ENCODE measurements at regions not wholly inside any gene's neighbourhood (a gene's known extent, or its start where the extent isn't known, plus 50 kb on each side); places are given as distances from the start of the nearest gene placed in this dataset.
"Not testable (repeated sequence)": the region's sequence is repeated elsewhere in the genome, so short reads cannot be mapped to it uniquely, and the experiment has no call there.

DNA sequence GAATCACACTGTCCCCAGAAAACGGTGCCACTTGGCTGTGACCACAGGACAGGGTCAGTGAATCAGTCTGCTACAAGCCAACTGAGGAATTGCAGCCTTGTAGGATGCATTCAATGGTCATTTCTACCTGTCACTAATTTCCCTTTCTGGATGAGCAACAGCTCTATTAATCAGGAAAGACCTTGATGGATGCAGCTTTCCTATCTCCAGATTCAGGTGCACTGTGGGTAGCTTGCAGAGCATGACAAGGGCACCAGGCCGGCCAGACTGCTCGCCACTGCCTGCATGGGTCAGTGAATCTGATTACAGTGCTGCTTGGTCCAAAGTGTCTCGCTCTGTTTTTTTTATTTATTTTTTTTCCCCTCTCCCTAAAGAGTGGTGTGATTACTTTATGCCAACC is 506.8 kb upstream of the AUTS2 start:
- Histone ChIP-seq H3K9me3 (ENCODE audit: control insufficient read depth in 2 of 2, insufficient read depth in 1 of 2, low read depth in 1 of 2, low read length in 1 of 2) (peaks cover 0 to 8% of the 10 kb centered on the region in 2 donors), H3K27me3 (ENCODE audit: control insufficient read depth in 3 of 3, insufficient read depth in 3 of 3, low read length in 3 of 3) (no peaks in the 10 kb centered on the region), H3K27ac (ENCODE audit: low read depth in 1 of 3, low read length in 2 of 3) (no peak overlapping the region), H3K4me1 (ENCODE audit: control insufficient read depth in 3 of 3, insufficient read depth in 2 of 3, low read depth in 1 of 3, low read length in 2 of 3) (no peaks in the 10 kb centered on the region), H3K4me3 (ENCODE audit: low read depth in 1 of 3, low read length in 3 of 3) (no peak overlapping the region), H3K36me3 (ENCODE audit: control insufficient read depth in 3 of 3, insufficient read depth in 2 of 3, low read depth in 1 of 3, low read length in 3 of 3) (no peaks in the 10 kb centered on the region)
- no peak for DNase-seq
- FAIRE-seq = no peak
- 68 to 76% (median 74%) methylated on average over 4 of the region's 4 CpGs for WGBS, 3 donors

DNA sequence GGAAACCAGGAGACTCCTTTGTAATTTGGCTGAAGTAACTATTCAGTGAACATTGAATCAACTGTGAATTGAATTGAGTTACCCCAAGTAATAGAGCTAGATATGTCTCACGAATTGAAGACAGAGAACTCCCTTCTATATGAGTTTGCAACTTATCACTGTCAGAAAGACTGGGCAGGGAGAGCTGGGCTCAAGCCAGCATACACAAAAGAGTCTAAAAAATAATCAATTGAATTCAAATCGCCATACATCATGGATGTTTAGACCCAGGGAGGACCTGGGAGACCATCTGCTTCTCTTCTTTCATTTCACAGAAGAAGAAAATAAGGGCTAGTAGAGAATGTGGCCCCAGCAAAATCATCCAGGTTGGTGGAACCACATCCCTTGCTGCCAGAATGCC is 503.1 kb upstream of the AUTS2 start:
- Histone ChIP-seq H3K27me3 (ENCODE audit: control insufficient read depth in 3 of 3, insufficient read depth in 3 of 3, low read length in 3 of 3) (no peaks in the 10 kb centered on the region), H3K36me3 (ENCODE audit: control insufficient read depth in 3 of 3, insufficient read depth in 2 of 3, low read depth in 1 of 3, low read length in 3 of 3) (no peaks in the 10 kb centered on the region), H3K9me3 (ENCODE audit: control insufficient read depth in 2 of 2, insufficient read depth in 1 of 2, low read depth in 1 of 2, low read length in 1 of 2) (peaks cover 0 to 8% of the 10 kb centered on the region in 2 donors), H3K4me3 (ENCODE audit: low read depth in 1 of 3, low read length in 3 of 3) (no peak overlapping the region), H3K27ac (ENCODE audit: low read depth in 1 of 3, low read length in 2 of 3) (no peak overlapping the region), H3K4me1 (ENCODE audit: control insufficient read depth in 3 of 3, insufficient read depth in 2 of 3, low read depth in 1 of 3, low read length in 2 of 3) (no peaks in the 10 kb centered on the region)
- FAIRE-seq (no peak), DNase-seq (no peak)
- 54 to 63% (median 63%) methylated on average over 2 of the region's 2 CpGs for WGBS, 3 donors

DNA sequence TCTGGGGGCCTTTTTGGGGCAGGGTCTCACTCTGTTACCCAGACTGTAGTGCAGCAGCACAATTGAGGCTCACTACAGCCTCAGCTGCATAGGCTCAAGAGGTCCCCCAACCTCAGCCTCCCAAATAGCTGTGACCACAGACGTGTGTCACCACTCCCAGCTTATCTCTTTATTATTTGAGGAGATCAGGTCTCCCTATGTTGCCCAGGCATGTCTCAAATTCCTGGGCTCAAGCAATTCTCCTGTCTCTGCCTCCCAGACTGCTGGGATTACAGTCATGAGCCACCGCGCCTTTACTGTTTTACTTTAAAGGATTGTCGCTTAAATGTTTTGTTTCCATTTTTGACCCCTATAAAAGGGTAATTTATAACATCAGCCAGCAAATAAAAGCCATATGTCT is 502.6 kb upstream of the AUTS2 start:
- Histone ChIP-seq H3K9me3 (ENCODE audit: control insufficient read depth in 2 of 2, insufficient read depth in 1 of 2, low read depth in 1 of 2, low read length in 1 of 2) (peaks cover 0 to 8% of the 10 kb centered on the region in 2 donors), H3K27me3 (ENCODE audit: control insufficient read depth in 3 of 3, insufficient read depth in 3 of 3, low read length in 3 of 3) (no peaks in the 10 kb centered on the region), H3K36me3 (ENCODE audit: control insufficient read depth in 3 of 3, insufficient read depth in 2 of 3, low read depth in 1 of 3, low read length in 3 of 3) (no peaks in the 10 kb centered on the region), H3K4me1 (ENCODE audit: control insufficient read depth in 3 of 3, insufficient read depth in 2 of 3, low read depth in 1 of 3, low read length in 2 of 3) (no peaks in the 10 kb centered on the region), H3K27ac (ENCODE audit: low read depth in 1 of 3, low read length in 2 of 3) (no peak overlapping the region), H3K4me3 (ENCODE audit: low read depth in 1 of 3, low read length in 3 of 3) (no peak overlapping the region)
- no peak for DNase-seq
- 77 to 79% (median 78%) methylated on average over 4 of the region's 4 CpGs for WGBS, 3 donors
- no peak for FAIRE-seq

DNA sequence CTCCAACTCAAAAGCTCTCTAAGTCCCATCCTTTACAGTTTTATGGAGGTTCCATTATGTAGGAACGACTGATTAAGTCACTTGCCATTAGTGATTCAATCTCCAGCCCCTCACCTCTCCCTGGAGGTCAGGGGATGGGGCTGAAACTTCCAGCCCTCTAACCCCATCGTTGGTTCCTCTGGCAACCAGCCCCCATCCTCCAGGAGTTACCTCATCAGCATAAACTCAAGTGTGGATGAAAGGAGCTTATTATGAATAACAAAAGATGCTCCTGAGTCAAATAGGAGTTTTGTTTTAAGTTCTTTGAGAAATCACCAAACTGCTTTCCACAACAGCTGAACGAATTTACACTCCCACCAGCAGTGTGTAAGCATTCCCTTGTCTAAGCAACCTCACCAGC is 494.3 kb upstream of the AUTS2 start:
- Histone ChIP-seq H3K36me3 (ENCODE audit: control insufficient read depth in 3 of 3, insufficient read depth in 2 of 3, low read depth in 1 of 3, low read length in 3 of 3) (no peaks in the 10 kb centered on the region), H3K4me1 (ENCODE audit: control insufficient read depth in 3 of 3, insufficient read depth in 2 of 3, low read depth in 1 of 3, low read length in 2 of 3) (no peaks in the 10 kb centered on the region), H3K27ac (ENCODE audit: low read depth in 1 of 3, low read length in 2 of 3) (no peak overlapping the region), H3K9me3 (ENCODE audit: control insufficient read depth in 2 of 2, insufficient read depth in 1 of 2, low read depth in 1 of 2, low read length in 1 of 2) (no peaks in the 10 kb centered on the region), H3K27me3 (ENCODE audit: control insufficient read depth in 3 of 3, insufficient read depth in 3 of 3, low read length in 3 of 3) (no peaks in the 10 kb centered on the region), H3K4me3 (ENCODE audit: low read depth in 1 of 3, low read length in 3 of 3) (no peak overlapping the region)
- DNase-seq = no peak
- no peak for FAIRE-seq
- WGBS, 3 donors = 38 to 49% (median 40%) methylated on average over 3 of the region's 3 CpGs

DNA sequence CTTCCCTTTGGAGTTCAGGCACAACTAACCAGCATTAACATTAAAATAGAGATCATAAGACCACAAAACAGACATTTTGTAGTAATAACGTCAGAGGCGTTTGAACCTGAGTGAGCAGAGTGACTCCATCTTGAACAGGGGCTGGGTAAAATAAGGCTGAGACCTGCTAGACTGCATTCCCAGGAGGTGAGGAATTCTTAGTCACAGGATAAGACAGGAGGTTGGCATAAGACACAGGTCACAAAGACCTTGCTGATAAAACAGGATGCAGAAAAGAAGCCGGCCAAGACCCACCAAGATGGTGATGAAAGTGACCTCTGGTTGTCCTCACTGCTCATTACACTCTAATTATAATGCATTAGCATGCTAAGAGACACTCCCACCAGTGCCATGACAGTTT is 493.2 kb upstream of the AUTS2 start:
- H3K4me3 ChIP-seq (ENCODE audit: low read depth in 1 of 3, low read length in 3 of 3) = no peak overlapping the region
- H3K27ac ChIP-seq (ENCODE audit: low read depth in 1 of 3, low read length in 2 of 3) = no peak overlapping the region
- no peaks in the 10 kb centered on the region for H3K36me3 ChIP-seq (ENCODE audit: control insufficient read depth in 3 of 3, insufficient read depth in 2 of 3, low read depth in 1 of 3, low read length in 3 of 3)
- DNase-seq (no peak), FAIRE-seq (no peak)
- no peaks in the 10 kb centered on the region for H3K27me3 ChIP-seq (ENCODE audit: control insufficient read depth in 3 of 3, insufficient read depth in 3 of 3, low read length in 3 of 3)
- H3K9me3 ChIP-seq (ENCODE audit: control insufficient read depth in 2 of 2, insufficient read depth in 1 of 2, low read depth in 1 of 2, low read length in 1 of 2) = no peaks in the 10 kb centered on the region
- 52 to 80% (median 79%) methylated on average over 3 of the region's 3 CpGs for WGBS, 3 donors
- no peaks in the 10 kb centered on the region for H3K4me1 ChIP-seq (ENCODE audit: control insufficient read depth in 3 of 3, insufficient read depth in 2 of 3, low read depth in 1 of 3, low read length in 2 of 3)

DNA sequence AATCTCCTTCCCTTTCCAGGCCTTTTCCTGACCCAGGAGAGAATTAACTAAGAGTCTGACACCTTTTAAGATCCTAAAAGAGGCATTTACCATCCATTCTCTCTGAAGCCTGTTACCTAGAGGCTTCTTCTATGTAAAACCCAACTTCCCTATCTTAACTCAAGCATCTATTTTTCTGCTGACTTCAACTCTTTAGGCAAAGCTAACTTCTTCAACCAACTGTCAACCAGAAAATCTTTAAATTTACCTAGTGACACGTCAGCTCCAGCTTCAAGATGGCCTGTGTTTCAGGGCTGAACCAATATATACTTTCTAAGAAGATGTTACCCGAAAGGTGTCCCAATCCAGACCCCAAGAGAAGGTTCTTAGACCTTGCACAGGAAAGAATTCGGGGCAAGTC is 492.3 kb upstream of the AUTS2 start:
- DNase-seq (no peak), FAIRE-seq (no peak)
- 74 to 88% (median 76%) methylated on average over 3 of the region's 3 CpGs for WGBS, 3 donors
- H3K4me1 ChIP-seq (ENCODE audit: control insufficient read depth in 3 of 3, insufficient read depth in 2 of 3, low read depth in 1 of 3, low read length in 2 of 3) = no peaks in the 10 kb centered on the region
- no peak overlapping the region for H3K27ac ChIP-seq (ENCODE audit: low read depth in 1 of 3, low read length in 2 of 3)
- H3K36me3 ChIP-seq (ENCODE audit: control insufficient read depth in 3 of 3, insufficient read depth in 2 of 3, low read depth in 1 of 3, low read length in 3 of 3) = no peaks in the 10 kb centered on the region
- no peaks in the 10 kb centered on the region for H3K27me3 ChIP-seq (ENCODE audit: control insufficient read depth in 3 of 3, insufficient read depth in 3 of 3, low read length in 3 of 3)
- no peak overlapping the region for H3K4me3 ChIP-seq (ENCODE audit: low read depth in 1 of 3, low read length in 3 of 3)
- no peaks in the 10 kb centered on the region for H3K9me3 ChIP-seq (ENCODE audit: control insufficient read depth in 2 of 2, insufficient read depth in 1 of 2, low read depth in 1 of 2, low read length in 1 of 2)

DNA sequence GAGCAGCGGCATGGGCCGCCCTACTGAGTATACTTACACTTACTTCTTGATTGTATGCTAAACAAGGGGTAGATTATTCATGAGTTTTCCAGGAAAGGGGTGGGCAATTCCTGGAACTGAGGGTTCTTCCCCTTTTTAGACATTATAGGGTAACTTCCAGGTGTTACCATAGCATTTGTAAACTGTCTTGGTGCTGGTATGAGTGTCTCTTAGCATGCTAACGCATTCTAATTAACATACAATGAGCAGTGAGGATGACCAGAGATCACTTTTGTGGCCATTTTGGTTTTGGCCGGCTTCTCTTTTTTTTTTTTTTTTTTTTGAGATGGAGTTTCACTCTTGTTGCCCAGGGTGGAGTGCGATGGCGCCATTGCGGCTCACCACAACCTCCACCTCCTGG is 491.8 kb upstream of the AUTS2 start:
- H3K27ac ChIP-seq (ENCODE audit: low read depth in 1 of 3, low read length in 2 of 3); DNase-seq; H3K4me1 ChIP-seq (ENCODE audit: control insufficient read depth in 3 of 3, insufficient read depth in 2 of 3, low read depth in 1 of 3, low read length in 2 of 3); H3K27me3 ChIP-seq (ENCODE audit: control insufficient read depth in 3 of 3, insufficient read depth in 3 of 3, low read length in 3 of 3); H3K4me3 ChIP-seq (ENCODE audit: low read depth in 1 of 3, low read length in 3 of 3); H3K9me3 ChIP-seq (ENCODE audit: control insufficient read depth in 2 of 2, insufficient read depth in 1 of 2, low read depth in 1 of 2, low read length in 1 of 2); FAIRE-seq; H3K36me3 ChIP-seq (ENCODE audit: control insufficient read depth in 3 of 3, insufficient read depth in 2 of 3, low read depth in 1 of 3, low read length in 3 of 3): not testable (repeated sequence)
- 93 to 94% (median 94%) methylated on average over 7 of the region's 7 CpGs for WGBS, 3 donors

DNA sequence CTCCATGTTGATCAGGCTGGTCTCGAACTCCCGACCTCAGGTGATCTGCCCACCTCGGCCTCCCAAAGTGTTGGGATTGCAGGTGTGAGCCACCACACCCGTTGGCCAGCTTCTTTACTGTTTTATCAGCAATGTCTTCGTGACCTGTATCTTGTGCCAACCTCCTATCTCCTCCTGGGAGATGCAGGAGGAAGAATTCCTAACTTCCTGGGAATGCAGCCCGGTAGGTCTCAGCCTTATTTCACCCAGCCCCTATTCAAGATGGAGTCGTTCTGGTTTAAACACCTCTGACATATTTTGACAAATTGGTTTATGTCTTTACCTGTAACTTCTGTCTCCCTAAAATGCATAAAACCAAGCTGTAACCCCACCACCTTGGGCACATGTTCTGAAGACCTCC is 491.3 kb upstream of the AUTS2 start:
- H3K4me3 ChIP-seq (ENCODE audit: low read depth in 1 of 3, low read length in 3 of 3); H3K4me1 ChIP-seq (ENCODE audit: control insufficient read depth in 3 of 3, insufficient read depth in 2 of 3, low read depth in 1 of 3, low read length in 2 of 3); H3K27ac ChIP-seq (ENCODE audit: low read depth in 1 of 3, low read length in 2 of 3); FAIRE-seq; H3K27me3 ChIP-seq (ENCODE audit: control insufficient read depth in 3 of 3, insufficient read depth in 3 of 3, low read length in 3 of 3); DNase-seq; H3K36me3 ChIP-seq (ENCODE audit: control insufficient read depth in 3 of 3, insufficient read depth in 2 of 3, low read depth in 1 of 3, low read length in 3 of 3); H3K9me3 ChIP-seq (ENCODE audit: control insufficient read depth in 2 of 2, insufficient read depth in 1 of 2, low read depth in 1 of 2, low read length in 1 of 2): not testable (repeated sequence)
- 65 to 80% (median 71%) methylated on average over 7 of the region's 7 CpGs for WGBS, 3 donors

DNA sequence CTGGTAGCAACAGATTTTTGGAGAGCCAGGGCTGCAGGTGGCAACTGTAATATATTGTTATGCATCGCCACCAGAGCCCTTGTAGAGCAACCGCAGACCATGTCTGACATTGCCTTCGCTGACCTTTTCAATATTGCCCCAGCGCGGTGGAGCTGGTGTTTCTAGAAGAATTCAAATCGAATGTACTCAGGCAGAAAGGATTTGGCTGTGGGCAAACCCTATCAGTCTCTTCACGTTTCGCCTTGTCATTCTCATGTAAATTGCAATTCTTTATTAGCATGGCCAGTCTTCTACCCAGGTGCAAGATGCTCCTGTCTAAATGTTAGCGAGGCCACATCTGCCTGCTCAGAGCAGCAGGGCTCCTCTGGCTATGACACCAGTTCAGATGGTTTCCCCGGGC is 490.2 kb upstream of the AUTS2 start:
- Histone ChIP-seq H3K9me3 (ENCODE audit: control insufficient read depth in 2 of 2, insufficient read depth in 1 of 2, low read depth in 1 of 2, low read length in 1 of 2) (no peaks in the 10 kb centered on the region), H3K36me3 (ENCODE audit: control insufficient read depth in 3 of 3, insufficient read depth in 2 of 3, low read depth in 1 of 3, low read length in 3 of 3) (no peaks in the 10 kb centered on the region), H3K27ac (ENCODE audit: low read depth in 1 of 3, low read length in 2 of 3) (no peak overlapping the region), H3K4me1 (ENCODE audit: control insufficient read depth in 3 of 3, insufficient read depth in 2 of 3, low read depth in 1 of 3, low read length in 2 of 3) (no peaks in the 10 kb centered on the region), H3K4me3 (ENCODE audit: low read depth in 1 of 3, low read length in 3 of 3) (no peak overlapping the region), H3K27me3 (ENCODE audit: control insufficient read depth in 3 of 3, insufficient read depth in 3 of 3, low read length in 3 of 3) (no peaks in the 10 kb centered on the region)
- 81 to 89% (median 87%) methylated on average over 10 of the region's 10 CpGs for WGBS, 3 donors
- FAIRE-seq = no peak
- DNase-seq = no peak

Data from small intestine (tissue), 7 donors.